CD4-positive, CD25-positive, alpha-beta regulatory T cell (primary cell): ENCODE measurements at regions not wholly inside any gene's neighbourhood (a gene's known extent, or its start where the extent isn't known, plus 50 kb on each side); places are given as distances from the start of the nearest gene placed in this dataset.
"Not testable (repeated sequence)": the region's sequence is repeated elsewhere in the genome, so short reads cannot be mapped to it uniquely, and the experiment has no call there.

Source experiments
- ATAC-seq, 2 donors: fragments of 150-1000 bp; cut with Tn5 transposase; one replicate each; pipeline ENCODE4 v1.10.0; 2021; ENCODE audit warnings: low read depth in 2 of 2, moderate number of reproducible peaks in 2 of 2, moderate library complexity in 1 of 2
- DNase-seq, 3 donors: peaks; one replicate each; pipeline versions ENCODE4 v3.0.0 to v3.0.0-alpha.2; 2012 to 2022; ENCODE audit warnings: mixed read lengths in 1 of 3
- H3K27ac ChIP-seq: one replicate; pipeline ENCODE4 v1.7.0; 2013; ENCODE audit warnings: mild to moderate bottlenecking, low read length; ENCODE audit not compliant: insufficient read depth, poor library complexity, severe bottlenecking
- H3K27me3 ChIP-seq: one replicate; pipeline ENCODE4 v1.7.0; 2013; ENCODE audit warnings: low read length; ENCODE audit not compliant: control insufficient read depth, insufficient read depth
- H3K36me3 ChIP-seq: one replicate; pipeline ENCODE4 v1.7.0; 2013; ENCODE audit warnings: mild to moderate bottlenecking, low read length, moderate library complexity; ENCODE audit not compliant: control insufficient read depth, insufficient read depth
- H3K4me1 ChIP-seq: 2 replicates; pipeline ENCODE4 v1.7.0; 2013; ENCODE audit warnings: mild to moderate bottlenecking, low read length; ENCODE audit not compliant: insufficient read depth, control insufficient read depth, poor library complexity, severe bottlenecking
- H3K4me3 ChIP-seq: one replicate; pipeline ENCODE4 v1.7.0; 2013; ENCODE audit warnings: low read depth, mild to moderate bottlenecking, low read length, moderate library complexity
- H3K9me3 ChIP-seq, 2 experiments: 1 replicate in 1 of 2; 2 replicates in 1 of 2; pipeline ENCODE4 v1.7.0; 2013; ENCODE audit warnings: low read length in 2 of 2, mild to moderate bottlenecking in 1 of 2, moderate library complexity in 1 of 2; ENCODE audit not compliant: control insufficient read depth in 2 of 2
- H3K27ac Mint-ChIP-seq, 3 donors: one replicate each; pipeline ENCODE4 v1.8.0; 2020 to 2022; ENCODE audit warnings: mild to moderate bottlenecking in 3 of 3, mixed read lengths in 3 of 3, moderate library complexity in 2 of 3
- H3K27me3 Mint-ChIP-seq: one replicate; pipeline ENCODE4 v1.8.0; 2022; ENCODE audit warnings: mild to moderate bottlenecking, mixed read lengths
- H3K36me3 Mint-ChIP-seq: one replicate; pipeline ENCODE4 v1.8.0; 2020; ENCODE audit warnings: mixed read lengths
- H3K4me1 Mint-ChIP-seq, 4 donors: one replicate each; pipeline ENCODE4 v1.8.0; 2020 to 2022; ENCODE audit warnings: mixed read lengths in 4 of 4, mild to moderate bottlenecking in 1 of 4
- H3K4me3 Mint-ChIP-seq, 4 donors: one replicate each; pipeline ENCODE4 v1.8.0; 2020 to 2022; ENCODE audit warnings: mild to moderate bottlenecking in 4 of 4, mixed read lengths in 4 of 4, moderate library complexity in 3 of 4
- H3K9me3 Mint-ChIP-seq, 7 donors: one replicate each; pipeline ENCODE4 v1.8.0; 2020 to 2022; ENCODE audit warnings: mixed read lengths in 7 of 7, mild to moderate bottlenecking in 3 of 7, moderate library complexity in 2 of 7

- H3K36me3 ChIP-seq: no peaks in the 10 kb centered on the region
Measured at GRCh38 chr2:84071050-84071449, 388.0 kb downstream of the SUCLG1 start.

GRCh38 chr2:84065857-84066256 is 393.2 kb downstream of the SUCLG1 start:
- Histone ChIP-seq H3K36me3 (no peaks in the 10 kb centered on the region), H3K27ac (no peak overlapping the region), H3K4me3 (no peak overlapping the region), H3K4me1 (no peaks in the 10 kb centered on the region), H3K27me3 (no peaks in the 10 kb centered on the region), H3K9me3 (no peaks in the 10 kb centered on the region)
- H3K9me3 Mint-ChIP-seq: peaks cover 0 to 2% (median 0%) of the 10 kb centered on the region in 7 donors
- no peaks in the 10 kb centered on the region for H3K4me1 Mint-ChIP-seq
- ATAC-seq (no peak), DNase-seq (no peak)
- H3K27ac Mint-ChIP-seq: no peak overlapping the region
- H3K27me3 Mint-ChIP-seq: peaks cover 10% of the 10 kb centered on the region
- H3K4me3 Mint-ChIP-seq: no peak overlapping the region
- no peaks in the 10 kb centered on the region for H3K36me3 Mint-ChIP-seq

More at GRCh38 chr2:84071050-84071449, 388.0 kb downstream of the SUCLG1 start:
- DNase-seq (no peak), ATAC-seq (no peak)
- Mint-ChIP-seq H3K27ac (no peak overlapping the region), H3K36me3 (no peaks in the 10 kb centered on the region), H3K27me3 (peaks cover 18% of the 10 kb centered on the region), H3K9me3 (peaks cover 0 to 3% (median 0%) of the 10 kb centered on the region in 7 donors), H3K4me3 (no peak overlapping the region), H3K4me1 (no peaks in the 10 kb centered on the region)
- no peak overlapping the region for H3K4me3 ChIP-seq
- H3K9me3 ChIP-seq: no peaks in the 10 kb centered on the region
- no peaks in the 10 kb centered on the region for H3K4me1 ChIP-seq
- H3K27me3 ChIP-seq: no peaks in the 10 kb centered on the region
- no peak overlapping the region for H3K27ac ChIP-seq

GRCh38 chr2:84057917-84058560 is 401.0 kb downstream of the SUCLG1 start:
- Histone ChIP-seq H3K4me1 (no peaks in the 10 kb centered on the region), H3K36me3 (no peaks in the 10 kb centered on the region), H3K4me3 (no peak overlapping the region), H3K9me3 (no peaks in the 10 kb centered on the region), H3K27ac (no peak overlapping the region), H3K27me3 (no peaks in the 10 kb centered on the region)
- Mint-ChIP-seq H3K4me1 (no peaks in the 10 kb centered on the region), H3K36me3 (no peaks in the 10 kb centered on the region), H3K27ac (no peak overlapping the region), H3K27me3 (peaks cover 11% of the 10 kb centered on the region), H3K4me3 (no peak overlapping the region), H3K9me3 (peaks cover 0 to 2% (median 0%) of the 10 kb centered on the region in 7 donors)
- no peak for DNase-seq
- no peak for ATAC-seq

- H3K27me3 Mint-ChIP-seq: peaks cover 6% of the 10 kb centered on the region
- H3K27ac ChIP-seq: no peak overlapping the region
- H3K9me3 ChIP-seq: no peaks in the 10 kb centered on the region
- H3K4me3 Mint-ChIP-seq: no peak overlapping the region
- no peaks in the 10 kb centered on the region for H3K36me3 Mint-ChIP-seq
- no peak overlapping the region for H3K27ac Mint-ChIP-seq
- DNase-seq (no peak), ATAC-seq (no peak)
- H3K36me3 ChIP-seq: no peaks in the 10 kb centered on the region
- H3K9me3 Mint-ChIP-seq: no peaks in the 10 kb centered on the region
- no peaks in the 10 kb centered on the region for H3K4me1 Mint-ChIP-seq
- H3K27me3 ChIP-seq: no peaks in the 10 kb centered on the region
- H3K4me3 ChIP-seq: no peak overlapping the region
- H3K4me1 ChIP-seq: no peaks in the 10 kb centered on the region
Measured at GRCh38 chr2:84055816-84056215, 403.3 kb downstream of the SUCLG1 start.

GRCh38 chr2:84054577-84054976 is 404.5 kb downstream of the SUCLG1 start:
- DNase-seq, H3K4me1 Mint-ChIP-seq: not testable (repeated sequence)

GRCh38 chr2:84052913-84053312 is 406.2 kb downstream of the SUCLG1 start:
- no peaks in the 10 kb centered on the region for H3K4me1 ChIP-seq
- H3K27me3 ChIP-seq: no peaks in the 10 kb centered on the region
- ATAC-seq (no peak), DNase-seq (no peak)
- Mint-ChIP-seq H3K9me3 (peaks cover 0 to 1% (median 0%) of the 10 kb centered on the region in 7 donors), H3K27me3 (peaks cover 15% of the 10 kb centered on the region), H3K4me1 (no peaks in the 10 kb centered on the region), H3K36me3 (no peaks in the 10 kb centered on the region), H3K27ac (no peak overlapping the region), H3K4me3 (no peak overlapping the region)
- H3K4me3 ChIP-seq: no peak overlapping the region
- no peaks in the 10 kb centered on the region for H3K36me3 ChIP-seq
- H3K9me3 ChIP-seq: no peaks in the 10 kb centered on the region
- no peak overlapping the region for H3K27ac ChIP-seq

More at GRCh38 chr2:84054577-84054976, 404.5 kb downstream of the SUCLG1 start:
- not testable (repeated sequence) for H3K4me1 ChIP-seq, H3K4me3 ChIP-seq, H3K27ac Mint-ChIP-seq, H3K9me3 Mint-ChIP-seq, ATAC-seq, H3K36me3 Mint-ChIP-seq, H3K9me3 ChIP-seq, H3K36me3 ChIP-seq, H3K27me3 ChIP-seq, H3K4me3 Mint-ChIP-seq, H3K27ac ChIP-seq
- peaks cover 14% of the 10 kb centered on the region for H3K27me3 Mint-ChIP-seq

- Histone ChIP-seq H3K4me1 (no peaks in the 10 kb centered on the region), H3K27ac (no peak overlapping the region), H3K27me3 (no peaks in the 10 kb centered on the region), H3K9me3 (no peaks in the 10 kb centered on the region), H3K36me3 (no peaks in the 10 kb centered on the region), H3K4me3 (no peak overlapping the region)
- Mint-ChIP-seq H3K27ac (no peak overlapping the region), H3K27me3 (peaks cover 15% of the 10 kb centered on the region), H3K36me3 (no peaks in the 10 kb centered on the region), H3K4me3 (no peak overlapping the region), H3K9me3 (peaks cover 0 to 1% (median 0%) of the 10 kb centered on the region in 7 donors), H3K4me1 (no peaks in the 10 kb centered on the region)
- DNase-seq (no peak), ATAC-seq (no peak)
Measured at GRCh38 chr2:84052043-84052442, 407.0 kb downstream of the SUCLG1 start.

- H3K4me1 Mint-ChIP-seq: no peaks in the 10 kb centered on the region
- peaks cover 0 to 3% (median 0%) of the 10 kb centered on the region in 7 donors for H3K9me3 Mint-ChIP-seq
Measured at GRCh38 chr2:84048964-84049363, 410.1 kb downstream of the SUCLG1 start.

More at GRCh38 chr2:84048964-84049363, 410.1 kb downstream of the SUCLG1 start:
- no peak overlapping the region for H3K4me3 Mint-ChIP-seq
- no peak for DNase-seq
- H3K27ac ChIP-seq: no peak overlapping the region
- no peaks in the 10 kb centered on the region for H3K36me3 ChIP-seq
- no peaks in the 10 kb centered on the region for H3K9me3 ChIP-seq
- peaks cover 3% of the 10 kb centered on the region for H3K27me3 ChIP-seq
- ATAC-seq: no peak
- H3K27me3 Mint-ChIP-seq: peaks cover 21% of the 10 kb centered on the region
- no peak overlapping the region for H3K27ac Mint-ChIP-seq
- H3K4me1 ChIP-seq: no peaks in the 10 kb centered on the region
- no peak overlapping the region for H3K4me3 ChIP-seq
- H3K36me3 Mint-ChIP-seq: no peaks in the 10 kb centered on the region
